Endothelial cell of umbilical vein (primary cell): ENCODE measurements at regions not wholly inside any gene's neighbourhood (a gene's known extent, or its start where the extent isn't known, plus 50 kb on each side); places are given as distances from the start of the nearest gene placed in this dataset.

ENCODE experiments used
- BruUV-seq: library from RNA; stranded (reverse); fragments of 400-500 nt; replicated peaks from 2 replicates; lab custom pipeline; 2021; lab: Mats Ljungman, UMichigan
- CTCF ChIA-PET: fragments of 300-600, 350-600 bp; sonication (Branson Sonifier 250); formaldehyde crosslinking; loops from one replicate; lab custom pipeline; 2021; ENCODE audit warnings: antibody characterized with exemption, inconsistent platforms; lab: Charles Lee
- POLR2A ChIA-PET: fragments of 300-600, 350-600 bp; sonication (Branson Sonifier 250); formaldehyde crosslinking; loops from one replicate; lab custom pipeline; 2021; ENCODE audit warnings: antibody characterized with exemption, inconsistent platforms; lab: Charles Lee
- DNase-seq: peaks from one replicate; pipeline ENCODE4 v3.0.0-alpha.2; 2011; ENCODE audit warnings: low read depth, low spot score
- FAIRE-seq: peaks from 2 replicates; lab custom pipeline; 2011; peaks lifted over from hg19 to GRCh38; lab: Jason Lieb, UNC
- H2AFZ ChIP-seq: 2 replicates; pipeline ENCODE4 v1.6.0; 2012; ENCODE audit warnings: low read depth, low read length, control low read depth, inconsistent platforms
- H3K27ac ChIP-seq: 2 replicates; pipeline ENCODE4 v1.5.1; 2011; ENCODE audit warnings: low read depth, mild to moderate bottlenecking, control low read depth, low read length, moderate library complexity; ENCODE audit not compliant: insufficient read depth
- H3K27me3 ChIP-seq, 2 experiments: 2 replicates each; pipeline versions ENCODE4 v1.6.0 to v1.6.1; 2011; ENCODE audit warnings: low read length in 2 of 2, mixed read lengths in 1 of 2; ENCODE audit not compliant: control insufficient read depth in 2 of 2, insufficient read depth in 2 of 2
- H3K36me3 ChIP-seq, 2 experiments: 2 replicates in 1 of 2; 3 replicates in 1 of 2; pipeline ENCODE4 v1.5.1; 2011; ENCODE audit warnings: low read length in 2 of 2, mild to moderate bottlenecking in 1 of 2, moderate library complexity in 1 of 2; ENCODE audit not compliant: control insufficient read depth in 2 of 2, insufficient read depth in 2 of 2; ENCODE audit errors: extremely low read depth in 1 of 2
- H3K4me1 ChIP-seq: 3 replicates; pipeline ENCODE4 v1.5.1; 2011; ENCODE audit warnings: mild to moderate bottlenecking, low read length; ENCODE audit not compliant: control insufficient read depth, insufficient read depth; ENCODE audit errors: extremely low read depth
- H3K4me2 ChIP-seq: 2 replicates; pipeline ENCODE4 v1.6.1; 2011; ENCODE audit warnings: low read length, control low read depth, mixed read lengths; ENCODE audit not compliant: insufficient read depth
- H3K4me3 ChIP-seq, 3 experiments: fragments of 200-600 bp in 1 of 3; sonication (generic), shearing (Covaris generic) in 1 of 3; replicated peaks in 1 of 3; 2 replicates each; pipeline ENCODE4 v1.5.1; 2011 to 2016; ENCODE audit warnings: control low read depth in 3 of 3, low read length in 3 of 3, mild to moderate bottlenecking in 2 of 3, inconsistent platforms in 1 of 3, low read depth in 1 of 3, moderate library complexity in 1 of 3; ENCODE audit not compliant: insufficient read depth in 1 of 3
- H3K79me2 ChIP-seq: 2 replicates; pipeline ENCODE4 v1.6.0; 2012; ENCODE audit warnings: low read length, inconsistent platforms; ENCODE audit not compliant: control insufficient read depth, insufficient read depth
- H3K9ac ChIP-seq: replicated peaks from 2 replicates; pipeline ENCODE3; 2011; ENCODE audit warnings: low read length, control low read depth; ENCODE audit not compliant: insufficient read depth; ENCODE audit errors: extremely low read depth
- H3K9me1 ChIP-seq: replicated peaks from 3 replicates; pipeline ENCODE4 v1.6.0; 2011; ENCODE audit warnings: mild to moderate bottlenecking, low read length; ENCODE audit not compliant: control insufficient read depth, insufficient read depth; ENCODE audit errors: extremely low read depth
- H3K9me3 ChIP-seq: replicated peaks from 2 replicates; pipeline ENCODE4 v1.5.1; 2012; ENCODE audit warnings: low read length, inconsistent platforms; ENCODE audit not compliant: control insufficient read depth, insufficient read depth
- H4K20me1 ChIP-seq: replicated peaks from 2 replicates; pipeline ENCODE3; 2011; ENCODE audit warnings: mild to moderate bottlenecking, low read length; ENCODE audit not compliant: control insufficient read depth, insufficient read depth; ENCODE audit errors: extremely low read depth
- EZH2 ChIP-seq: IDR thresholded peaks from 2 replicates; pipeline ENCODE4 v1.6.1; 2012; ENCODE audit warnings: borderline replicate concordance, low read depth, mild to moderate bottlenecking, moderate library complexity, low read length, inconsistent platforms; ENCODE audit not compliant: severe bottlenecking
- FOS ChIP-seq: IDR thresholded peaks from 2 replicates; pipeline ENCODE4 v1.6.1; 2011; ENCODE audit warnings: mild to moderate bottlenecking, low read length, moderate library complexity, borderline replicate concordance; ENCODE audit not compliant: insufficient read depth
- GATA2 ChIP-seq: IDR thresholded peaks from 2 replicates; pipeline ENCODE4 v1.7.0; 2011; ENCODE audit warnings: low read depth, mild to moderate bottlenecking, moderate library complexity, mixed read lengths, low read length; ENCODE audit not compliant: insufficient read length, insufficient read depth
- JUN ChIP-seq: IDR thresholded peaks from 2 replicates; pipeline ENCODE4 v1.6.1; 2011; ENCODE audit warnings: borderline replicate concordance, low read depth; ENCODE audit not compliant: insufficient read length, insufficient read depth
- MAX ChIP-seq: IDR thresholded peaks from 2 replicates; pipeline ENCODE4 v1.6.1; 2011; ENCODE audit not compliant: insufficient read depth, insufficient read length
- MYC ChIP-seq: IDR thresholded peaks from one replicate; pipeline ENCODE4 v1.6.1; 2011; ENCODE audit warnings: mild to moderate bottlenecking, low read depth, low read length
- POLR2A ChIP-seq: IDR thresholded peaks from 2 replicates; pipeline ENCODE4 v1.6.1; 2012; ENCODE audit warnings: low read depth, mild to moderate bottlenecking, control low read depth, low read length
- POLR2AphosphoS5 ChIP-seq: IDR thresholded peaks from 2 replicates; pipeline ENCODE4 v1.6.1; 2012; ENCODE audit warnings: low read depth, mild to moderate bottlenecking, control low read depth, low read length, moderate library complexity; ENCODE audit not compliant: insufficient read depth
- dilution Hi-C: fragments of 300-500 bp; cut with MboI; formaldehyde crosslinking; loops from one replicate; pipeline ENCODE4 v1.15.0; 2019; ENCODE audit warnings: low sequenced_read_pairs; ENCODE audit not compliant: extremely low pct_ligation_motif_present
- intact Hi-C: fragments of 100-400 bp; cut with micrococcal nuclease; formaldehyde crosslinking; loops from one replicate; pipeline ENCODE4 v1.10.0; 2022
- TF ChIP-seq, protein P1 (sequence below), 2 donors: IDR thresholded peaks; 1 replicate in 1 of 2; 2 replicates in 1 of 2; pipeline ENCODE4 v1.5.1; 2011; ENCODE audit warnings: low read length in 2 of 2, mild to moderate bottlenecking in 2 of 2, moderate library complexity in 2 of 2, control low read depth in 1 of 2, inconsistent platforms in 1 of 2, low read depth in 1 of 2; ENCODE audit not compliant: insufficient read depth in 1 of 2; ENCODE audit errors: extremely low read depth in 1 of 2

- H3K4me3 ChIP-seq: no peak overlapping the region
- BruUV-seq: no TSS peak
- dilution Hi-C loops (no loop called here), intact Hi-C loops (no loop called here)
- no peaks in the 10 kb centered on the region for H3K27me3 ChIP-seq
- CTCF ChIA-PET: interaction anchor here (1.1 kb wide), 1 partner anchor 8 kb away, joined by 4 read pairs; no protein-coding TSS in a partner anchor
- no peaks in the 10 kb centered on the region for H3K4me1 ChIP-seq
- H3K36me3 ChIP-seq: no peaks in the 10 kb centered on the region
- no peaks in the 10 kb centered on the region for H3K9me1 ChIP-seq
- no peak overlapping the region for H3K4me2 ChIP-seq
- POLR2A ChIA-PET: no interaction called here
- TF ChIP-seq EZH2 (no peak), POLR2A (no peak), POLR2AphosphoS5 (no peak), FOS (no peak), MYC (no peak), MAX (no peak), JUN (no peak), GATA2 (no peak)
- TF ChIP-seq, protein P1, sequence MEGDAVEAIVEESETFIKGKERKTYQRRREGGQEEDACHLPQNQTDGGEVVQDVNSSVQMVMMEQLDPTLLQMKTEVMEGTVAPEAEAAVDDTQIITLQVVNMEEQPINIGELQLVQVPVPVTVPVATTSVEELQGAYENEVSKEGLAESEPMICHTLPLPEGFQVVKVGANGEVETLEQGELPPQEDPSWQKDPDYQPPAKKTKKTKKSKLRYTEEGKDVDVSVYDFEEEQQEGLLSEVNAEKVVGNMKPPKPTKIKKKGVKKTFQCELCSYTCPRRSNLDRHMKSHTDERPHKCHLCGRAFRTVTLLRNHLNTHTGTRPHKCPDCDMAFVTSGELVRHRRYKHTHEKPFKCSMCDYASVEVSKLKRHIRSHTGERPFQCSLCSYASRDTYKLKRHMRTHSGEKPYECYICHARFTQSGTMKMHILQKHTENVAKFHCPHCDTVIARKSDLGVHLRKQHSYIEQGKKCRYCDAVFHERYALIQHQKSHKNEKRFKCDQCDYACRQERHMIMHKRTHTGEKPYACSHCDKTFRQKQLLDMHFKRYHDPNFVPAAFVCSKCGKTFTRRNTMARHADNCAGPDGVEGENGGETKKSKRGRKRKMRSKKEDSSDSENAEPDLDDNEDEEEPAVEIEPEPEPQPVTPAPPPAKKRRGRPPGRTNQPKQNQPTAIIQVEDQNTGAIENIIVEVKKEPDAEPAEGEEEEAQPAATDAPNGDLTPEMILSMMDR (IDR thresholded peaks at IDR 0.05; ENCODE audit: extremely low read depth in 1 of 2, insufficient read depth in 1 of 2, low read depth in 1 of 2, low read length in 2 of 2): no peak
- no peaks in the 10 kb centered on the region for H3K79me2 ChIP-seq
- H2AFZ ChIP-seq: no peak overlapping the region
- no peak overlapping the region for H3K27ac ChIP-seq
- no peaks in the 10 kb centered on the region for H4K20me1 ChIP-seq
- no peak overlapping the region for H3K9ac ChIP-seq
- FAIRE-seq (no peak), DNase-seq (no peak)
- no peaks in the 10 kb centered on the region for H3K9me3 ChIP-seq
These were observed 242.1 kb upstream of the GJE1 start for GRCh38 chr6:141890661-141891060.
